SKM-1 treated with dmso at 0.1 percent for 144 hours (cell line): ENCODE measurements at regions not wholly inside any gene's neighbourhood (a gene's known extent, or its start where the extent isn't known, plus 50 kb on each side); places are given as distances from the start of the nearest gene placed in this dataset.

Experiments
- DNase-seq: peaks from one replicate; lab custom pipeline; 2025; ENCODE audit not compliant: unreplicated experiment; lab: John Stamatoyannopoulos, UW

- DNase-seq: no peak
These were observed 138.8 kb upstream of the NALF2 start for GRCh38 chrX:69365349-69365748.

GRCh38 chrX:69362856-69363255 is 141.3 kb upstream of the NALF2 start:
- DNase-seq: no peak

- DNase-seq: no peak
These were observed 141.8 kb upstream of the NALF2 start for GRCh38 chrX:69362354-69362753.

- no peak for DNase-seq
These were observed 142.7 kb upstream of the NALF2 start for GRCh38 chrX:69361311-69361845.

GRCh38 chrX:69357317-69357716 is 146.8 kb upstream of the NALF2 start:
- no peak for DNase-seq

GRCh38 chrX:69324851-69325250 is 159.6 kb upstream of the PJA1 start:
- no peak for DNase-seq

GRCh38 chrX:69323786-69324720 is 158.8 kb upstream of the PJA1 start:
- DNase-seq: no peak

GRCh38 chrX:69321789-69322188 is 156.5 kb upstream of the PJA1 start:
- DNase-seq: no peak

- DNase-seq: no peak
These were observed 155.9 kb upstream of the PJA1 start for GRCh38 chrX:69321006-69321655.

- no peak for DNase-seq
These were observed 154.9 kb upstream of the PJA1 start for GRCh38 chrX:69320116-69320515.

- no peak for DNase-seq
These were observed 154.1 kb upstream of the PJA1 start for GRCh38 chrX:69319376-69319775.

- DNase-seq: no peak
These were observed 153.5 kb upstream of the PJA1 start for GRCh38 chrX:69318651-69319340.

GRCh38 chrX:69317721-69318120 is 152.5 kb upstream of the PJA1 start:
- no peak for DNase-seq

- DNase-seq: no peak
These were observed 149.4 kb upstream of the PJA1 start for GRCh38 chrX:69314436-69315348.

- no peak for DNase-seq
These were observed 148.5 kb upstream of the PJA1 start for GRCh38 chrX:69313617-69314290.

GRCh38 chrX:69311936-69312670 is 146.8 kb upstream of the PJA1 start:
- DNase-seq: no peak

- no peak for DNase-seq
These were observed 144.0 kb upstream of the PJA1 start for GRCh38 chrX:69309074-69309792.

GRCh38 chrX:69307756-69308155 is 142.5 kb upstream of the PJA1 start:
- no peak for DNase-seq

GRCh38 chrX:69307029-69307428 is 141.8 kb upstream of the PJA1 start:
- no peak for DNase-seq
